H1 (cell line): ENCODE measurements at regions not wholly inside any gene's neighbourhood (a gene's known extent, or its start where the extent isn't known, plus 50 kb on each side); places are given as distances from the start of the nearest gene placed in this dataset.

ENCODE experiments used
- CTCF ChIA-PET: fragments of 300-600 bp; sonication (Branson Sonifier 250); formaldehyde crosslinking; loops from one replicate; lab custom pipeline; 2021; ENCODE audit not compliant: partially characterized antibody; lab: Charles Lee
- POLR2A ChIA-PET: fragments of 300-600 bp; sonication (Branson Sonifier 250); formaldehyde crosslinking; loops from one replicate; lab custom pipeline; 2021; ENCODE audit warnings: inconsistent platforms; ENCODE audit not compliant: partially characterized antibody; lab: Charles Lee
- DNase-seq, 2 experiments: peaks; one replicate each; pipeline versions ENCODE4 v3.0.0 to v3.0.0-alpha.2; 2010 to 2022; ENCODE audit warnings: low spot score in 2 of 2, low read depth in 1 of 2, mixed read lengths in 1 of 2
- FAIRE-seq: peaks from 2 replicates; lab custom pipeline; 2011; peaks lifted over from hg19 to GRCh38; lab: Jason Lieb, UNC
- H2AFZ ChIP-seq: 2 replicates; pipeline ENCODE4 v1.8.1; 2012; ENCODE audit warnings: low read length, inconsistent platforms
- H2AK5ac ChIP-seq: 2 replicates; pipeline ENCODE4 v1.6.1; 2013; ENCODE audit warnings: low read depth, low read length
- H2BK120ac ChIP-seq: replicated peaks from 2 replicates; pipeline ENCODE3; 2013; ENCODE audit warnings: low read depth, low read length, inconsistent platforms
- H2BK12ac ChIP-seq: 2 replicates; pipeline ENCODE4 v1.6.1; 2013; ENCODE audit warnings: low read depth, low read length
- H2BK15ac ChIP-seq: 2 replicates; pipeline ENCODE4 v1.6.1; 2013; ENCODE audit warnings: low read length
- H2BK20ac ChIP-seq: 2 replicates; pipeline ENCODE4 v1.6.1; 2013; ENCODE audit warnings: low read length
- H2BK5ac ChIP-seq: 2 replicates; pipeline ENCODE4 v1.6.1; 2013; ENCODE audit warnings: low read depth, low read length
- H3K14ac ChIP-seq: 2 replicates; pipeline ENCODE4 v1.6.1; 2013; ENCODE audit warnings: inconsistent platforms; ENCODE audit not compliant: insufficient read length
- H3K18ac ChIP-seq: 2 replicates; pipeline ENCODE4 v1.6.1; 2013; ENCODE audit warnings: low read length; ENCODE audit errors: extremely low read depth
- H3K23ac ChIP-seq: 2 replicates; pipeline ENCODE4 v1.6.1; 2013; ENCODE audit warnings: inconsistent platforms; ENCODE audit not compliant: insufficient read length
- H3K23me2 ChIP-seq: 2 replicates; pipeline ENCODE4 v1.6.1; 2013; ENCODE audit warnings: low read depth, low read length
- H3K27ac ChIP-seq: 2 replicates; pipeline ENCODE4 v1.6.1; 2011; ENCODE audit warnings: low read depth, low read length, inconsistent platforms
- H3K27me3 ChIP-seq, 4 experiments: replicated peaks in 1 of 4; 1 replicate in 1 of 4; 2 replicates in 3 of 4; pipeline versions ENCODE4 v1.6.1 to v1.8.1; 2011 to 2013; ENCODE audit warnings: low read length in 3 of 4, mild to moderate bottlenecking in 3 of 4, inconsistent platforms in 2 of 4, mixed read lengths in 2 of 4, moderate library complexity in 1 of 4; ENCODE audit not compliant: control insufficient read depth in 3 of 4, insufficient read depth in 3 of 4; ENCODE audit errors: extremely low read depth in 1 of 4
- H3K36me3 ChIP-seq, 4 experiments: 2 replicates each; pipeline versions ENCODE4 v1.6.1 to v1.8.1; 2011 to 2013; ENCODE audit warnings: mild to moderate bottlenecking in 4 of 4, low read length in 3 of 4, moderate library complexity in 2 of 4, control low read depth in 1 of 4, inconsistent platforms in 1 of 4; ENCODE audit not compliant: insufficient read depth in 4 of 4, control insufficient read depth in 2 of 4
- H3K4ac ChIP-seq: replicated peaks from 2 replicates; pipeline ENCODE3; 2013; ENCODE audit warnings: low read length, low read depth, mixed read lengths, inconsistent platforms; ENCODE audit not compliant: insufficient read length
- H3K4me1 ChIP-seq, 4 experiments: replicated peaks in 1 of 4; 1 replicate in 1 of 4; 2 replicates in 3 of 4; pipeline versions ENCODE4 v1.6.1 to v1.8.1; 2011 to 2013; ENCODE audit warnings: low read length in 3 of 4, inconsistent platforms in 2 of 4, mixed read lengths in 1 of 4; ENCODE audit not compliant: insufficient read depth in 4 of 4, control insufficient read depth in 3 of 4
- H3K4me2 ChIP-seq, 2 experiments: 2 replicates each; pipeline versions ENCODE4 v1.6.1 to v1.8.1; 2011 to 2013; ENCODE audit warnings: low read depth in 2 of 2, low read length in 2 of 2, control low read depth in 1 of 2, inconsistent platforms in 1 of 2, mild to moderate bottlenecking in 1 of 2; ENCODE audit not compliant: insufficient read depth in 1 of 2
- H3K4me3 ChIP-seq, 4 experiments: fragments of 200-600, 300-600 bp in 1 of 4; sonication (generic), shearing (Covaris generic), sonication (Bioruptor Twin) in 1 of 4; 2 replicates each; pipeline versions ENCODE4 v1.5.1 to v1.8.1; 2011 to 2016; ENCODE audit warnings: low read length in 4 of 4, low read depth in 3 of 4, control low read depth in 2 of 4, inconsistent platforms in 2 of 4, mild to moderate bottlenecking in 2 of 4, mixed read lengths in 1 of 4, moderate library complexity in 1 of 4; ENCODE audit not compliant: insufficient read depth in 2 of 4; ENCODE audit errors: extremely low read depth in 1 of 4
- H3K56ac ChIP-seq: replicated peaks from 2 replicates; pipeline ENCODE3; 2013; ENCODE audit warnings: low read depth, mild to moderate bottlenecking, mixed read lengths, low read length, inconsistent platforms; ENCODE audit not compliant: insufficient read length
- H3K79me1 ChIP-seq: 2 replicates; pipeline ENCODE4 v1.6.1; 2013; ENCODE audit warnings: low read depth, low read length, control low read depth
- H3K79me2 ChIP-seq, 2 experiments: 2 replicates each; pipeline versions ENCODE4 v1.6.1 to v1.8.1; 2012 to 2013; ENCODE audit warnings: low read length in 2 of 2, mild to moderate bottlenecking in 2 of 2, inconsistent platforms in 1 of 2; ENCODE audit not compliant: insufficient read depth in 2 of 2, control insufficient read depth in 1 of 2
- H3K9ac ChIP-seq, 4 experiments: replicated peaks in 1 of 4; 1 replicate in 1 of 4; 2 replicates in 3 of 4; pipeline versions ENCODE4 v1.6.1 to v1.8.1; 2011 to 2013; ENCODE audit warnings: low read depth in 3 of 4, low read length in 3 of 4, control low read depth in 2 of 4, mild to moderate bottlenecking in 2 of 4, moderate library complexity in 2 of 4, inconsistent platforms in 1 of 4; ENCODE audit errors: extremely low read depth in 1 of 4
- H3K9me3 ChIP-seq, 2 experiments: 2 replicates each; pipeline versions ENCODE4 v1.6.1 to v1.8.1; 2012 to 2013; ENCODE audit warnings: mild to moderate bottlenecking in 2 of 2, moderate library complexity in 2 of 2, control low read depth in 1 of 2, inconsistent platforms in 1 of 2, low read depth in 1 of 2, low read length in 1 of 2, mixed read lengths in 1 of 2; ENCODE audit not compliant: insufficient read depth in 2 of 2
- H4K20me1 ChIP-seq, 2 experiments: replicated peaks in 1 of 2; 2 replicates each; pipeline versions ENCODE3 to v1.8.1; 2011 to 2013; ENCODE audit warnings: inconsistent platforms in 2 of 2, low read length in 2 of 2, mild to moderate bottlenecking in 1 of 2; ENCODE audit not compliant: insufficient read depth in 2 of 2, control insufficient read depth in 1 of 2
- H4K5ac ChIP-seq: 2 replicates; pipeline ENCODE4 v1.6.1; 2013; ENCODE audit warnings: low read length, low read depth, mixed read lengths, inconsistent platforms; ENCODE audit not compliant: insufficient read length
- H4K8ac ChIP-seq: 2 replicates; pipeline ENCODE4 v1.8.0; 2013; ENCODE audit warnings: mild to moderate bottlenecking, moderate library complexity, low read length, inconsistent platforms; ENCODE audit not compliant: insufficient read depth; ENCODE audit errors: extremely low read depth
- H4K91ac ChIP-seq: replicated peaks from 2 replicates; pipeline ENCODE3; 2013; ENCODE audit warnings: low read length, mixed read lengths, inconsistent platforms; ENCODE audit not compliant: insufficient read length
- ASH2L ChIP-seq: fragments of 200-600, 300-600 bp; sonication (generic); IDR thresholded peaks from one replicate; pipeline ENCODE4 v1.7.1; 2017; ENCODE audit warnings: low read length
- CEBPB ChIP-seq: IDR thresholded peaks from 2 replicates; pipeline ENCODE4 v1.6.1; 2012; ENCODE audit warnings: low read depth, low read length
- CHD1 ChIP-seq: IDR thresholded peaks from 2 replicates; pipeline ENCODE4 v1.6.1; 2012; ENCODE audit warnings: low read depth, low read length, improper control_type of control experiment
- CTCF ChIP-seq, 3 experiments: IDR thresholded peaks; 1 replicate in 2 of 3; 2 replicates in 1 of 3; pipeline versions ENCODE4 v1.5.1 to v1.6.1; 2011; ENCODE audit warnings: low read length in 3 of 3, mild to moderate bottlenecking in 3 of 3, inconsistent platforms in 2 of 3, low read depth in 1 of 3, moderate library complexity in 1 of 3; ENCODE audit not compliant: insufficient read depth in 1 of 3; ENCODE audit errors: control extremely low read depth in 1 of 3
- EGR1 ChIP-seq: IDR thresholded peaks from 2 replicates; pipeline ENCODE4 v1.6.1; 2011; ENCODE audit warnings: low read depth, low read length, borderline replicate concordance
- GTF2F1 ChIP-seq: IDR thresholded peaks from 2 replicates; pipeline ENCODE4 v1.6.1; 2012; ENCODE audit warnings: low read depth, low read length, improper control_type of control experiment, borderline replicate concordance
- HDAC2 ChIP-seq, 2 experiments: fragments of 300-600 bp in 1 of 2; sonication (generic) in 1 of 2; IDR thresholded peaks; 2 replicates each; pipeline ENCODE4 v1.6.1; 2011 to 2012; ENCODE audit warnings: low read depth in 2 of 2, low read length in 2 of 2, mild to moderate bottlenecking in 2 of 2, moderate library complexity in 2 of 2, borderline replicate concordance in 1 of 2, inconsistent platforms in 1 of 2
- JUND ChIP-seq: IDR thresholded peaks from 2 replicates; pipeline ENCODE4 v1.6.1; 2011; ENCODE audit warnings: mild to moderate bottlenecking, improper control_type of control experiment, low read length
- NRF1 ChIP-seq: IDR thresholded peaks from 2 replicates; pipeline ENCODE4 v1.6.1; 2011; ENCODE audit warnings: mild to moderate bottlenecking, low read depth, low read length, improper control_type of control experiment
- RBBP5 ChIP-seq: IDR thresholded peaks from 2 replicates; pipeline ENCODE4 v1.7.1; 2012; ENCODE audit warnings: low read depth, mild to moderate bottlenecking, inconsistent platforms, low read length, moderate library complexity, borderline replicate concordance
- SAP30 ChIP-seq: fragments of 300-600 bp; sonication (generic); IDR thresholded peaks from 2 replicates; pipeline ENCODE4 v1.7.1; 2012; ENCODE audit warnings: low read length, moderate library complexity, mild to moderate bottlenecking, inconsistent platforms; ENCODE audit not compliant: insufficient read depth, insufficient replicate concordance
- TEAD4 ChIP-seq: IDR thresholded peaks from 2 replicates; pipeline ENCODE4 v1.6.1; 2012; ENCODE audit warnings: low read depth, low read length, inconsistent platforms, mixed read lengths
- WGBS, 2 experiments: shearing (Covaris generic) in 1 of 2; methylation state at CpG; one replicate each; pipeline versions ENCODE4 v1.1.6 to v1.1.7; 2013 to 2015; ENCODE audit warnings: low lambda C conversion rate in 2 of 2, mixed read lengths in 2 of 2, inconsistent platforms in 1 of 2, low coverage in 1 of 2, missing lambda C conversion rate in 1 of 2; ENCODE audit not compliant: insufficient replicate concordance in 2 of 2, insufficient coverage in 1 of 2, insufficient read length in 1 of 2; ENCODE audit errors: extremely low coverage in 1 of 2, missing lambda C conversion rate in 1 of 2; 5-methylcytosine and 5-hydroxymethylcytosine counted together

DNA sequence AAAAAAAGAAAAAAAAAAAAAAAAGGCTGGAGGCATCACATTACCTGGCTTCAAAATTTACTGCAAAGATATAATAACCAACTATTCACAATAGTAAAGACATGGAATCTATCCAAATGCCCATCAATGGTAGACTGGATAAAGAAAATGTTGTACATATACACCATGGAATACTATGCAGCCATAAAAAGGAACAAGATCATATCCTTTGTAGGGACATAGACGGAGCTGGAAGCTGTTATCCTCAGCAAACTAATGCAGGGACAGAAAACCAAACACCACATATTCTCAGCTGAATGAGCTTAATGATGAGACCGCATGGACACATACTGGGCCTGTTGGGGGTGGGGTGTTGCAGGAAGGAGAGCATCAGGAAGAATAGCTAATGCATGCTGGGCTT lies 330.5 kb downstream of the SRGAP2C start:
- Histone ChIP-seq H3K4me3 (no peak overlapping the region), H3K79me2 (no peaks in the 10 kb centered on the region), H3K4me1 (peaks cover 0 to 4% (median under 1%) of the 10 kb centered on the region in 4 experiments; a peak in 2 of 7 replicates), H3K9me3 (peaks cover 0 to 8% of the 10 kb centered on the region in 2 experiments; a peak in 1 of 4 replicates), H3K56ac (no peak overlapping the region), H4K91ac (no peak overlapping the region), H3K4me2 (no peak overlapping the region), H3K79me1 (no peaks in the 10 kb centered on the region), H3K14ac (no peak overlapping the region), H2AK5ac (no peak overlapping the region), H2BK20ac (no peak overlapping the region), H3K9ac (no peak overlapping the region), H2BK12ac (no peak overlapping the region), H3K4ac (no peak overlapping the region), H2BK15ac (no peak overlapping the region), H4K20me1 (no peaks in the 10 kb centered on the region), H3K18ac (no peak overlapping the region), H4K5ac (no peak overlapping the region), H2AFZ (no peak overlapping the region), H3K23me2 (peaks cover 7% of the 10 kb centered on the region; the same call in 1 of the 2 replicates), H2BK5ac (no peak overlapping the region), H3K27ac (no peak overlapping the region), H3K27me3 (no peaks in the 10 kb centered on the region), H4K8ac (no peak overlapping the region), H3K36me3 (no peaks in the 10 kb centered on the region), H3K23ac (no peak overlapping the region), H2BK120ac (no peak overlapping the region)
- DNase-seq (no peak), FAIRE-seq (no peak)
- ChIA-PET POLR2A (no interaction called here), CTCF (no interaction called here)
- WGBS, 2 experiments, result 100% methylated on average over 2 of the region's 2 CpGs; no CpG with 5 or more reads in 1 of the 2 experiments
- no peak for TF ChIP-seq JUND
- TF ChIP-seq CEBPB, result no peak
- TF ChIP-seq NRF1, result no peak
- no peak for TF ChIP-seq SAP30
- no peak for TF ChIP-seq CHD1
- TF ChIP-seq RBBP5, result no peak
- TF ChIP-seq TEAD4, result no peak
- no peak for TF ChIP-seq ASH2L
- no peak for TF ChIP-seq CTCF (IDR thresholded peaks at IDR 0.05; ENCODE audit: control extremely low read depth in 1 of 3, insufficient read depth in 1 of 3, low read depth in 1 of 3, low read length in 3 of 3)
- TF ChIP-seq HDAC2 (IDR thresholded peaks at IDR 0.05; ENCODE audit: borderline replicate concordance in 1 of 2, low read depth in 2 of 2, low read length in 2 of 2), result no peak
- TF ChIP-seq GTF2F1, result no peak
- no peak for TF ChIP-seq EGR1
